Tibial nerve (tissue), 4 donors: ENCODE measurements at regions not wholly inside any gene's neighbourhood (a gene's known extent, or its start where the extent isn't known, plus 50 kb on each side); places are given as distances from the start of the nearest gene placed in this dataset.

Source experiments
- DNase-seq, 2 donors: peaks; one replicate each; pipeline ENCODE4 v3.0.0-alpha.2; 2019; ENCODE audit warnings: low spot score in 2 of 2
- H3K27ac ChIP-seq, 4 donors: fragments of 200-600 bp; sonication (generic) in 3 of 4; one replicate each; pipeline ENCODE4 v1.5.1; 2017 to 2019; ENCODE audit warnings: mild to moderate bottlenecking in 1 of 4
- H3K27me3 ChIP-seq, 2 donors: fragments of 200-600 bp; sonication (generic) in 1 of 2; one replicate each; pipeline versions ENCODE4 v1.5.1 to v1.6.0; 2017 to 2019
- H3K36me3 ChIP-seq, 3 donors: fragments of 200-600 bp; sonication (generic); one replicate each; pipeline ENCODE4 v1.5.1; 2018 to 2019
- H3K4me1 ChIP-seq, 4 donors: fragments of 200-600 bp; sonication (generic) in 3 of 4; one replicate each; pipeline ENCODE4 v1.5.1; 2017 to 2019
- H3K4me3 ChIP-seq, 4 donors: fragments of 200-600 bp; sonication (generic) in 3 of 4; one replicate each; pipeline ENCODE4 v1.5.1; 2017 to 2019; ENCODE audit warnings: mild to moderate bottlenecking in 1 of 4, moderate library complexity in 1 of 4
- H3K9me3 ChIP-seq, 4 donors: fragments of 200-600 bp; sonication (generic) in 3 of 4; one replicate each; pipeline ENCODE4 v1.5.1; 2017 to 2019
- CTCF ChIP-seq, 5 experiments: fragments of 200-600 bp in 3 of 5; fragments of 450-650 bp in 2 of 5; sonication (generic) in 3 of 5; IDR thresholded peaks; one replicate each; pipeline ENCODE4 v1.5.1; 2016 to 2019; ENCODE audit warnings: antibody characterized with exemption in 5 of 5, mild to moderate bottlenecking in 3 of 5, moderate library complexity in 2 of 5
- EP300 ChIP-seq, 2 donors: sonication (generic); formaldehyde crosslinking; IDR thresholded peaks; one replicate each; pipeline ENCODE4 v1.6.1; 2017; ENCODE audit warnings: antibody characterized with exemption in 2 of 2, mild to moderate bottlenecking in 1 of 2
- POLR2A ChIP-seq, 2 donors: fragments of 450-650 bp; IDR thresholded peaks; one replicate each; pipeline ENCODE4 v1.6.1; 2017; ENCODE audit warnings: antibody characterized with exemption in 2 of 2, mild to moderate bottlenecking in 2 of 2, moderate library complexity in 2 of 2
- WGBS, 2 donors: methylation state at CpG; one replicate each; pipeline ENCODE4 v1.1.5; 2018; 5-methylcytosine and 5-hydroxymethylcytosine counted together

- Histone ChIP-seq H3K36me3 (no peaks in the 10 kb centered on the region), H3K9me3 (no peaks in the 10 kb centered on the region), H3K27me3 (no peaks in the 10 kb centered on the region), H3K4me1 (no peaks in the 10 kb centered on the region), H3K4me3 (no peak overlapping the region), H3K27ac (no peak overlapping the region)
- TF ChIP-seq EP300 (IDR thresholded peaks at IDR 0.05) = no peak
- no peak for TF ChIP-seq POLR2A (IDR thresholded peaks at IDR 0.05)
- TF ChIP-seq CTCF (IDR thresholded peaks at IDR 0.05) = no peak
- no peak for DNase-seq
- 42 to 65% methylated on average over 3 of the region's 3 CpGs for WGBS, 2 donors
These were observed 694.5 kb upstream of the RIOK2 start for GRCh38 chr5:97877588-97877987.

DNA sequence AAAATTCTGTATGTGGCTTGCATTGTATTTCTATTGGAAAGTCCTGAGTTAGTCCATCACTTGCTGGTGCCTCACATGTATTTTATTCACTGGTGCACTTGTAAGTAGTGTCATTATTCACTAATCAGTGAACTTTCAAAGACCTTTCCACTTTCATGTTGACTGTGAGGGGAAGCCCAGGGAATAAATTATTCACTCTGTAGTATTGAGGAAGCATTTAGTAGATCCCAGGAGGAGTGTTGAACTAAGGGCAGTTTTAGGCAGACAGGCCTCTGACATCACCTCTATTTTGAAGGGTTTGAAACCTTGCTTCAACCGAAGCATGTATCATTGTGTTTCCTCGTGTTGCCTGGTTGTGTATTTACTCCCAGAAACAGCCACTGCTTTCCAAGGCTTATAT, 705.4 kb upstream of the RIOK2 start:
- H3K4me3 ChIP-seq = no peak overlapping the region
- no peaks in the 10 kb centered on the region for H3K4me1 ChIP-seq
- no peak for DNase-seq
- H3K27me3 ChIP-seq = no peaks in the 10 kb centered on the region
- 52 to 68% methylated on average over 2 of the region's 2 CpGs for WGBS, 2 donors
- H3K27ac ChIP-seq = no peak overlapping the region
- H3K36me3 ChIP-seq = no peaks in the 10 kb centered on the region
- peaks cover 0 to 12% (median 0%) of the 10 kb centered on the region in 4 donors for H3K9me3 ChIP-seq
- no peak for TF ChIP-seq POLR2A (IDR thresholded peaks at IDR 0.05)
- TF ChIP-seq EP300 (IDR thresholded peaks at IDR 0.05) = no peak
- TF ChIP-seq CTCF (IDR thresholded peaks at IDR 0.05) = no peak

- H3K27me3 ChIP-seq = no peaks in the 10 kb centered on the region
- H3K9me3 ChIP-seq = peaks cover 0 to 12% (median 0%) of the 10 kb centered on the region in 4 donors
- TF ChIP-seq EP300 (IDR thresholded peaks at IDR 0.05) (no peak), CTCF (IDR thresholded peaks at IDR 0.05) (no peak), POLR2A (IDR thresholded peaks at IDR 0.05) (no peak)
- no peak overlapping the region for H3K27ac ChIP-seq
- H3K4me3 ChIP-seq = no peak overlapping the region
- DNase-seq = no peak
- no peaks in the 10 kb centered on the region for H3K4me1 ChIP-seq
- no peaks in the 10 kb centered on the region for H3K36me3 ChIP-seq
These were observed 708.9 kb upstream of the RIOK2 start for GRCh38 chr5:97891971-97892370.

DNA sequence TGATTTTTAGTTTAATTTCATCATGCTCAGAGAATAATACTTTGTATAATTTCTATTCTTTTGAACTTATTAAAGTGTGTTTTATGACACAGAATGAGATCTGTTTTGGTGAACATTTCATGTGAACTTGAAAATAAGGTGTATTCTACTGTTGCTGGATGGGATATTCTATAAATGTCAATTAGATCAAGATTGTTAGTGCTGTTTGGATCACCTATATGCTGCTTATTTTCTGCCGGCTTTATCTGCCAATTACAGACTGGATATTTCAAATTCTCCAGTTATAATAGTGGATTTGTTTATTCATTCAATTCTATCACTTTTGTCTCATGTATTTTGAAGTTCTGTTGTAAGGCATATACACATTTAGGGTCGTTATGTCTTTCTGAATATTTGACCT, 720.7 kb upstream of the RIOK2 start:
- no peaks in the 10 kb centered on the region for H3K36me3 ChIP-seq
- H3K27ac ChIP-seq = no peak overlapping the region
- H3K9me3 ChIP-seq = peaks cover 0 to 39% (median 10%) of the 10 kb centered on the region in 4 donors
- no peak overlapping the region for H3K4me3 ChIP-seq
- no peak for DNase-seq
- no peak for TF ChIP-seq CTCF (IDR thresholded peaks at IDR 0.05)
- TF ChIP-seq POLR2A (IDR thresholded peaks at IDR 0.05) = no peak
- TF ChIP-seq EP300 (IDR thresholded peaks at IDR 0.05) = no peak
- H3K27me3 ChIP-seq = no peaks in the 10 kb centered on the region
- no peaks in the 10 kb centered on the region for H3K4me1 ChIP-seq
- WGBS, 2 donors = 84 to 89% methylated on average over 2 of the region's 2 CpGs

DNA sequence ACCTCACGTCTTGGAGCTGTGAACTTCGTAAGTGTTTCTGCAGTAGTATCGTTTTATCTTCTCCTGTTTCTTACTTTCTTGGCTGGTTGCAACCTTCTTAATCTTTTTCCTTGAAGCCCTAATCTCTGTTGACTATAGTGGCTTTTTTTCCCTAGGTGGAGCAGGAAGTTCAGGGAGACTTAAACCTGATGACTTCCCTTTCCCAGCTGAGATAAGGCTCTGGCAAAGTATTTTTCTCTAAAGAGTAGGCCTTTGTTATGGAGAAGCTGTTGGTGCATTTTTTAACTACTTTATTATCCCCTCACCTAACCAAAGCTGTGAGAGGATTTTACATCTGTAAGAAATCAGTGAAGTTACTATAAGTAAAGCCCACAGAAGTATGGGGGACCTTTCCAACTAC, 723.1 kb upstream of the RIOK2 start:
- TF ChIP-seq POLR2A (IDR thresholded peaks at IDR 0.05) (no peak), EP300 (IDR thresholded peaks at IDR 0.05) (no peak), CTCF (IDR thresholded peaks at IDR 0.05) (no peak)
- H3K9me3 ChIP-seq = peaks cover 0 to 39% (median 10%) of the 10 kb centered on the region in 4 donors

More for the DNA sequence above, 723.1 kb upstream of the RIOK2 start:
- H3K4me3 ChIP-seq = no peak overlapping the region
- 66 to 70% methylated on average over 3 of the region's 3 CpGs for WGBS, 2 donors
- H3K4me1 ChIP-seq = no peaks in the 10 kb centered on the region
- no peak overlapping the region for H3K27ac ChIP-seq
- no peaks in the 10 kb centered on the region for H3K36me3 ChIP-seq
- DNase-seq = no peak
- no peaks in the 10 kb centered on the region for H3K27me3 ChIP-seq
